AG10803 (cell line): ENCODE measurements at regions not wholly inside any gene's neighbourhood (a gene's known extent, or its start where the extent isn't known, plus 50 kb on each side); places are given as distances from the start of the nearest gene placed in this dataset.
A peak's percentile ranks its signal among the peaks of the same experiment; 100 is the strongest.

Experiments
- DNase-seq: peaks from one replicate; pipeline ENCODE4 v3.0.0; 2010; ENCODE audit warnings: low read depth
- H3K4me3 ChIP-seq: 2 replicates; pipeline ENCODE4 v1.5.1; 2011; ENCODE audit warnings: mild to moderate bottlenecking, low read length, control low read depth
- TF ChIP-seq, protein P1 (sequence below): conservative IDR thresholded peaks from 2 replicates; pipeline ENCODE4 v1.5.1; 2011; ENCODE audit warnings: mild to moderate bottlenecking, low read length, control low read depth, inconsistent platforms

DNA sequence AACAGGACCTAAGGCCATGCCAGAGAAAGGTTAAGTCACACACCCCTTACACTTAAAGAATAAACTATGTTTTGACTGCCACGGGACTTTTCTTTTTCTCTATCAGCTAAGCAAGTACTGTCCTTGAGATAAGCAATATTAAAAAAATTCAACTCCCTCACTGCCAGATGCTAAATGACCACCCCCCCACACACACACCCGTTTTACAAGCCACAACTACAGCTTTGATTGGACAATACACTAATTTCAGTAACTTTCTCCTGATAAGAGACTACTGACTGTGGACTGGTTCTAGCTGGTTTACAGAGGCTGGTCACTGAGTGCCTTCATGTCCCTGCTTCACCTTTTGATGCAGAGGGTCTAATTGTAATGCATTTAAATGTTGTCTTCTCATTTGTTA, 63.9 kb upstream of the HOPX start:
- DNase-seq: no peak
- TF ChIP-seq, protein P1, sequence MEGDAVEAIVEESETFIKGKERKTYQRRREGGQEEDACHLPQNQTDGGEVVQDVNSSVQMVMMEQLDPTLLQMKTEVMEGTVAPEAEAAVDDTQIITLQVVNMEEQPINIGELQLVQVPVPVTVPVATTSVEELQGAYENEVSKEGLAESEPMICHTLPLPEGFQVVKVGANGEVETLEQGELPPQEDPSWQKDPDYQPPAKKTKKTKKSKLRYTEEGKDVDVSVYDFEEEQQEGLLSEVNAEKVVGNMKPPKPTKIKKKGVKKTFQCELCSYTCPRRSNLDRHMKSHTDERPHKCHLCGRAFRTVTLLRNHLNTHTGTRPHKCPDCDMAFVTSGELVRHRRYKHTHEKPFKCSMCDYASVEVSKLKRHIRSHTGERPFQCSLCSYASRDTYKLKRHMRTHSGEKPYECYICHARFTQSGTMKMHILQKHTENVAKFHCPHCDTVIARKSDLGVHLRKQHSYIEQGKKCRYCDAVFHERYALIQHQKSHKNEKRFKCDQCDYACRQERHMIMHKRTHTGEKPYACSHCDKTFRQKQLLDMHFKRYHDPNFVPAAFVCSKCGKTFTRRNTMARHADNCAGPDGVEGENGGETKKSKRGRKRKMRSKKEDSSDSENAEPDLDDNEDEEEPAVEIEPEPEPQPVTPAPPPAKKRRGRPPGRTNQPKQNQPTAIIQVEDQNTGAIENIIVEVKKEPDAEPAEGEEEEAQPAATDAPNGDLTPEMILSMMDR: no peak
- no peak overlapping the region for H3K4me3 ChIP-seq

DNA sequence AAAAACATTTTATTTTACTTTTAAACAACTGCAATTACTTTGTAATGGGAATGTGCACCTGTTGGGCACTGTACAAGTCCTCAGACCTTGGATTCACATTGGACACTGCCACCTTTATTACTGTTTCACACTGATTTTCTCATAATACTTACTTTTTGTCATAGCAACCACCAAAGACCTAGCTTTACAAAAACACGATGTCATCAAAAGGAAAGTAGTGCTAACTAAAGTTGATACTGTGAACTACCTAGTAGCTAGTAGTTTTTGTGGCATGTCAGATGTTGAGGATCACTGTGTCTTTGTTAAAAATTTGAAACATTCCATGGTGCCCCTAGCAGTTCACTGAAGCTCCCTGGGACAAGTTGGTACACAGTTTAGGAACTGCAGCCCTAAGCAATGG, 62.9 kb upstream of the HOPX start:
- TF ChIP-seq, protein P1: no peak
- no peak overlapping the region for H3K4me3 ChIP-seq
- DNase-seq: no peak

DNA sequence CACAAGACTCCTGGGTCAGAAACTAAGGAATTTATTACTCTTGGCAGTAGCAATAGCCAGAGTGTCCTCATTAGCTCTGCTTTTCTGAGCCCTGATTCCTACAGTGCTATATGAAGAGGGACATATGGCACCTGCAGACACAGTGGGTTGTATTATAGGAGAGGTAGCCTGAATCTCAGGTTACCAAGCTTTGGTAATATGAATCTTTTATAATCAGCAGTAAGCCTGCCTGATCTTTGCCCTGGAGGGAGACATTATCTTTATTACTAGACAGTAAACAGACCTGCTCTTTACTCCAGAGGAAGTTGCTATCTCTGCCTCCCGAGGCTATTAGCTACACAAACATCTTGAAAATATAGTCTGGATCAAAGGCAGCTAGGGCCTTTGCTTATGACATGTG, 62.5 kb upstream of the HOPX start:
- TF ChIP-seq, protein P1: no peak
- no peak for DNase-seq
- H3K4me3 ChIP-seq: no peak overlapping the region

DNA sequence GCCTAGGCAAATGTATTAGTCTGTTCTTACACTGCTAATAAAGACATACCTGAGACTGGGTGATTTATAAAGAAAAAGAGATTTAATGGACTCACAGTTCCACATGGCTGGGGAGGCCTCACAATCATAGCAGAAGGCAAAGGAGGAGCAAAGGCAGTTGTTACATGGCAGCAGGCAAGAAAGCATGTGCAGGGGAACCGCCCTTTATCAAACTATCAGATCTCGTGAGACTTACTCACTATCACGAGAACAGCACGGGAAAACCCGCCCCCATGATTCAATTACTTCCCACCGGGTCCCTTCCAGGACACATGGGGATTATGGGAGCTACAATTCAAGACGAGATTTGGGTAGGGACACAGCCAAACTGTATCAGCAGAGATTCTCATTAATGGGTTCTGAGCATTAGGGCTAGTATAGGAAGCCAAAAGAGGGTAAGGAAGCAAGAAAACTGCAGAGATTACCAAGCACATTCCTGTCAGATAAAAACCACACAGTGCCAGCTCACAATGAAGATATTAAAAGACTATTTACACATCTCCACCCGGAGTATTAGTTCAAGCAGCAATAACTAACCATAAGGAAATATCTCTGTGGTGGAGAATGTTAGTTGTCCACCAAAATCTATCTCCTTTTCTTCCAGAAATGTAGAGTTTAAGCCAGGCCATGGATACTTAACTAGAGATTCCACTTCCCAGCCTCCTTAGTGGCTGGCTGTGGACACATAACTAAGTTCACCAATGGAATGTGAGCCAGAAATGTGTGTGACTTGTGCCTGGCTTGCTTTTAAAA, 61.2 kb upstream of the HOPX start:
- TF ChIP-seq, protein P1: no peak
- peak; percentile 48 for DNase-seq
- H3K4me3 ChIP-seq: no peak overlapping the region

DNA sequence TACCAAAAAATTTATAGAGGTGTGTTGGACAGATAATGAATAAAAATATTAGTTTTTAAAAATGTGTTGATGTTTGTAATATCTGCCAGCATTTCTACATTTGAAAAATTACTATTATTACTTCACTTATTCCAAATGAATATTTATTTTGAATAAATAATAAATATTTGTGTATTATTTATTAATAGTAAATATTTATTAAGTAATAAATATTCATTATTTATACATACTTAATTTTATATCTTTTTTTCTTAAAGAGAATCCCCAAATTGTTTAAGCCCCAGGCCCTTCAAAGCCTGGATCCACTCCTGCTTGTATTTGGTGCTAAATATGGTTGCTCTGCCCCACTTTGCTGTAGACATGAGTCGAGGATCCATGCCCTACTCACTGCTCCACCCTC, 60.5 kb upstream of the HOPX start:
- no peak overlapping the region for H3K4me3 ChIP-seq
- TF ChIP-seq, protein P1: no peak
- DNase-seq: no peak

DNA sequence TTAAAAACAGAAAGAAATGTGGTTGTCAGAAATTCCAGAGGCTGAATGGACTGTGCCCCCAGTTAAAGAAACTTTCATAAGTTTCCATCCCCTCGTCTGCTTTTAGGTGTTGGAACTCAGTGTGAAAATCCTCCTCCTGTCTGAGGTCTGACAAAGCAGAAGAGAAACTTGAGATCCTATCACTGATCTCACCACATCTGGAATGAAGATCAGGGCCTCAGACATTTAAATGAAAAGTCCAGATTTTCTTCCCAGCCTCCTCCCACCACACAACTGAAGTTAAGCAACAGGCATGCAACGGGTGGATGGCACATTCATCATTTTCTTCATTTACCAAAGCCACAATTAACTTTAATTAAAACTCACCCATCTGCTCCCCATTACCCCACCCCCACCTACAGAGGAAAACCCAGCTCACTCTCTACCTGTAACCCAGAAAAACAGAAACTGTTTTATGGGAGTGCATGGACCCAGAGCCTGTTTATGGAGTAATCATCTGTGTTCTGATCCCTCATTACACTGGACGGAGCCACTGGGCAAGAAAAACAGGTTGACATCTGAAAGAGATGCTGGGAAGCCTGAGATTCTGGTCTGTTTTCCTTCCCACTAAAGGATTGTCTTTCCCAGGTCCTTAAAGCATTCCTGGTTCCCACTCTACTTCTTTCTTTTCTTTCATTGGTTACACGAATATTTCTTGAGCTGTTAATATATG, 58.1 kb upstream of the HOPX start:
- peak; percentile 43 for DNase-seq
- TF ChIP-seq, protein P1: no peak

DNA sequence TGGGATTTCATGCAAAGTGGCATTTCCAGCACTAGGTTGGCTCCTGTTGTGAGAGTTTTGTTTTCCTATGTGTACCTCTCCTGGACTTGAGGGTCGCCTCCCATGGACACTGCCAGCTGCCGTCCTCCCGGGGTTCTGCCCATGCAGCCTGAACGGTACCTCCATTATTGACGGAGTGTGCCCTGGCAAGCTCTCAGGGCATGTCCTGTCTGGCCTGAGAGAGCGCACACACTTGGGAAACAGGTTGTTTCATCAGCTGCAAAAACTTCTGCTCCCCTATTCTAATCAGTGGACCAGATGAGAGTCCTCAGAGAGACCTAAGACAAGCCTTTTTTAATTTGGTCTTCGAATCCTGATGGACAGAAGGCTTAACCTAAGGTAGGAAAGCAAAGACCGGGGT, 56.6 kb upstream of the HOPX start:
- no peak for DNase-seq
- H3K4me3 ChIP-seq: no peak overlapping the region
- TF ChIP-seq, protein P1: no peak

More for the DNA sequence above, 58.1 kb upstream of the HOPX start:
- no peak overlapping the region for H3K4me3 ChIP-seq
